ENCODE measurements at regions not wholly inside any gene's neighbourhood (a gene's known extent, or its start where the extent isn't known, plus 50 kb on each side); places are given as distances from the start of the nearest gene placed in this dataset.
"Not testable (repeated sequence)": the region's sequence is repeated elsewhere in the genome, so short reads cannot be mapped to it uniquely, and the experiment has no call there.

- DNase-seq (ENCODE audit: low read depth, low spot score): no peak
Observed at GRCh38 chr10:121690152-121690848, 92.1 kb upstream of the FGFR2 start.

- peak; percentile 70 for DNase-seq (ENCODE audit: low read depth, low spot score)
Observed at GRCh38 chr10:121687095-121687813, 89.0 kb upstream of the FGFR2 start.

GRCh38 chr10:121684276-121684675 lies 86.0 kb upstream of the FGFR2 start:
- DNase-seq (ENCODE audit: low read depth, low spot score): no peak

- no peak for DNase-seq (ENCODE audit: low read depth, low spot score)
Observed at GRCh38 chr10:121683816-121684215, 85.6 kb upstream of the FGFR2 start.

GRCh38 chr10:121683366-121683765 lies 85.1 kb upstream of the FGFR2 start:
- no peak for DNase-seq (ENCODE audit: low read depth, low spot score)

GRCh38 chr10:121681997-121682687 lies 83.9 kb upstream of the FGFR2 start:
- no peak for DNase-seq (ENCODE audit: low read depth, low spot score)

- no peak for DNase-seq (ENCODE audit: low read depth, low spot score)
Observed at GRCh38 chr10:121680879-121681655, 82.8 kb upstream of the FGFR2 start.

- DNase-seq (ENCODE audit: low read depth, low spot score): no peak
Observed at GRCh38 chr10:121679916-121680315, 81.7 kb upstream of the FGFR2 start.

- no peak for DNase-seq (ENCODE audit: low read depth, low spot score)
Observed at GRCh38 chr10:121678631-121679174, 80.5 kb upstream of the FGFR2 start.

GRCh38 chr10:121677880-121678279 lies 79.6 kb upstream of the FGFR2 start:
- DNase-seq (ENCODE audit: low read depth, low spot score): no peak

- DNase-seq (ENCODE audit: low read depth, low spot score): no peak
Observed at GRCh38 chr10:121675344-121675743, 77.1 kb upstream of the FGFR2 start.

- DNase-seq (ENCODE audit: low read depth, low spot score): no peak
Observed at GRCh38 chr10:121674885-121675284, 76.6 kb upstream of the FGFR2 start.

- DNase-seq (ENCODE audit: low read depth, low spot score): no peak
Observed at GRCh38 chr10:121672733-121673132, 74.5 kb upstream of the FGFR2 start.

- DNase-seq (ENCODE audit: low read depth, low spot score): not testable (repeated sequence)
Observed at GRCh38 chr10:121669840-121670239, 71.6 kb upstream of the FGFR2 start.

GRCh38 chr10:121669028-121669374 lies 70.8 kb upstream of the FGFR2 start:
- no peak for DNase-seq (ENCODE audit: low read depth, low spot score)

- peak; percentile 56 for DNase-seq (ENCODE audit: low read depth, low spot score)
Observed at GRCh38 chr10:121668314-121669027, 70.2 kb upstream of the FGFR2 start.

- peak; percentile 51 for DNase-seq (ENCODE audit: low read depth, low spot score)
Observed at GRCh38 chr10:121667948-121668313, 69.7 kb upstream of the FGFR2 start.

GRCh38 chr10:121665809-121666208 lies 67.6 kb upstream of the FGFR2 start:
- no peak for DNase-seq (ENCODE audit: low read depth, low spot score)

- DNase-seq (ENCODE audit: low read depth, low spot score): no peak
Observed at GRCh38 chr10:121664671-121665070, 66.4 kb upstream of the FGFR2 start.

GRCh38 chr10:121662945-121663917 lies 65.0 kb upstream of the FGFR2 start:
- DNase-seq (ENCODE audit: low read depth, low spot score): no peak

Data from astrocyte of the hippocampus (primary cell).